Middle frontal gyrus (tissue), 1 donor: ENCODE measurements at regions not wholly inside any gene's neighbourhood (a gene's known extent, or its start where the extent isn't known, plus 50 kb on each side); places are given as distances from the start of the nearest gene placed in this dataset.
"Not testable (repeated sequence)": the region's sequence is repeated elsewhere in the genome, so short reads cannot be mapped to it uniquely, and the experiment has no call there.

Experiments
- DNase-seq: peaks from one replicate; pipeline ENCODE4 v3.0.0-alpha.2; 2015; ENCODE audit warnings: low spot score; ENCODE audit errors: extremely low spot score

DNA sequence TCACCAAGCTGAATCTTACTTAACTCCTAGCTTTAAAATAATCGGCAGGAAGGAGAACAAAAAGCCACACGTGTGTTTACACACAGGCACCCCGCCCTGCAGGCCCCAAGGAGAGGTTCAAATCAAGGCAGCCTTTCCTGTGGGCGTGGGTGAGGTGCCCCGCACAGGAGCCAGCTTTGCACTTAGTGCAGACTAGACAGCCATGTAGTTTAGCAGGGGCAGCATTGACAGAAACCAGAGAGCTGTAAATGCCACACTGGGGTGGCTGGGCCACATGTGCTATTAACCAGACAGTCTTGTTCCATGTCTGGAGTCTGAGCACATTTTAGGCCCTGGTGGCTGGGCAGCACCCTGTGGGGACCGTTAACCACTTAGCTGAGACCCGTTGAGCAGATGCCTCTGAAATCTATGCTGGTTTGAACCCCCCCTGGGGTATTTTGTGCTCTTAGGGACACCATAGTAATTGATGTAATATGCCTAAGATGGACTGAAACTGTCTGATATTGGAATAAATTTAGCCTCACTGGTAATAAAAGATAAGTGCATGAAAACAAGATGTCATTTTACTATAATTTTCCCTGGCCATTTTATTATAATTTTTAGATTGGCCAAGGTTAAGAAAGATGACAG, 106.4 kb upstream of the KCNG1 start:
- no peak for DNase-seq

DNA sequence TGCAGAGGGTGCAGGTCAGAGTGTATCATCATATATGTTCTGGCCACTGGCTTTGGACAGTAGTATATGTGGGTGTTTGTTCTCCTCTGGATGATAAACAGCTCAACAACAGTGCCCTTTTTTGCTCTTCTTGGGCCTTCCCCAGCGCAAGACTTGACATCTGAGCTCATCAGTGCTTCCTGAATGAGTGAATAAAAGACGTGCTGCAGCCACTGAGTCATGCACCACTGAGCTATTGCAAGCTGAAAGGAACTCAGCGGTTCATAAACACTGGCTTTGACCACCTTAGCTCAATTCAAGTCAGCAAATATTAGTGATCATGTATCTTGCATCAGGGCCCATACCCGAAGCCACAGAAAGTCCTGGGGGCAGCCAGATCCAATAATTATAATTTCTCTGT, 105.3 kb upstream of the KCNG1 start:
- DNase-seq = no peak

DNA sequence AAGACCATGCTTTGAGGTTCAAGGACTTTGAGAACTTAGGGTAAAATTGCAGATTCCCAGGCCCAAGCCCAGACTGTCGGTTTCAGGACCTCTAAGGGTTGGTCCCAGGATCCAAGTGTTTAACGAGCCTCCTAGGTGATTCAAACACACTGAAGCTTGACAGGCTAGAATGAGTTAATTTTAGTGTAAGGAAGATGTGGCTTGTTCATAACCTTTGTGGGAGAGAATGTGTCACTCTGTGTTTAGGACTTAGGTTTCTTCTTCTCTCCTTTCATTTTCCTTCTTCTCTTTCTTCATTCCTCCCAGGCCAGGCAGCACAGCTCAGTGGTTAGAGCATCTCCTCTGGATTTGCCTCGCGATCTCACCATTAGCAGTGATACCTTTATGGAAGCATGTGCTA, 104.8 kb upstream of the KCNG1 start:
- DNase-seq = no peak

DNA sequence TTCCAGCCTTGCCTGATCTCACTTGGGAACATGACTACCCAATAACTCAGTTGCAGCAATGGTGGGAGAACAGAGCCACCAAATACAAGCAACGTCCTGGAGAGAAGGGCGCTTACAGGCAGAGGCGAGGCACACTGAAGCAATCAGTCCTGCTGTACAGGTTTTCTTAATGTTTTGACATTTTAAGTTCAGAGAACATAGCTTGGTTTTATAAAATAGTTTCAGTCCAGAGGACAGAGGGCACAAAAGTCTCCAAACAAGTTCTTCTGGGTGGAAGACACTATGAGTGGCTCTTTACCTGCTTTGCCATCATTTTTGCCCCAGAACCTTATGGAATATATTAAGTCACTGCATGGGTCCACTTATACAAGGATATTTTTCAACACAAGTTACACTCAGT, 103.4 kb upstream of the KCNG1 start:
- no peak for DNase-seq

DNA sequence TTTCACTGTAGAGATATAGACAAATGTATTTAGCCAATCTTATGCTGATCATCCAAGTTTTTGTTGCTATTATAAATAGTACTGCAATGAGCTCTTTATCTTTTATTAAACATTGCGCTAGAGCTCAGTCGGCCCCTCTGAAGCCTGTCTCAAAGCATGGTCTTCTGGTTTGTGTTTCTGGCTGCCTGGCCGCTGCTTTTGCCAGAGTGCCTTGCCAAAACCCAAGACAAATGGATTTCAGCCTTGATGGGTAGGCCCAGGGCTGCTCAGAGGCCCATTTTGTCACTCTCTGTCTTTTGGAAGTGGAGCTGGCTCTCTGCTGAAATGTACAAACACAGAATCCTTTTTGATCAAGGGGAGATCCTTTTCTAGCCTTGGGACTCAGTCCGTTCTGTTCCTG, 102.9 kb upstream of the KCNG1 start:
- no peak for DNase-seq

DNA sequence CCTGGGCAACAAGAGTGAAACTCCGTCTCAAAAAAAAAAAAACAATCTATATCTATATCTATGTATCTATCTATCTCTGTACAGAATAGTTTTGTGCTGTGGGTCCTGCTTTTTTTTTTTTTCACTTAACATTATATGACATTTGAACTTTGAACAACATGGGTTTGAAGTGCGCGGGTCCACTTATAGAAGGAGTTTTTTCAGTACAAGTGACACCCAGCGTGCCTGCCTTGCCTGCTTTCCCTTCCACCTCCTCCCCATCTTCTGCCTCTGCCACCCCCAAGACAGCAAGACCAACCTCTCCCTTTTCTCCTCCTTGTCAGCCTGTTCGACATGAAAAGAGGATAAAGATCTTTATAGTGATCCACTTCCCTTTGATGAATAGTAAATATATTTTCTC, 102.2 kb upstream of the KCNG1 start:
- no peak for DNase-seq

DNA sequence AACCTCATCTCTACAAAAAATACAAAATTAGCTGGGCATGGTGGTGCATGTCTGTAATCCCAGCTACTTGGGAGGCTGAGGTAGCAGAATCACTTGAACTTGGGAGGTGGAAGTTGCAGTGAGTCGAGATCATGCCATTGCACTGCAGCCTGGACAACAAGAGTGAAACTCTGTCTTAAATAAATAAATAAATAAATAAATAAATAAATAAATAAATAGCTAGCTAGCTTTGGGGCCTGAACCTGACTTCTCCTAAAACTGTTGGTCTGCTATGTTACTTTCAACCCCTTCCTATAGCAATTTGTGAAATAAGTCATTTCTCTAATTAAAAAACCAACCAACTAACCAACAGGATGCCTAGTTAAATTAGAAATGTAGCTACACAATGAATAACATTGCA, 101.0 kb upstream of the KCNG1 start:
- not testable (repeated sequence) for DNase-seq

DNA sequence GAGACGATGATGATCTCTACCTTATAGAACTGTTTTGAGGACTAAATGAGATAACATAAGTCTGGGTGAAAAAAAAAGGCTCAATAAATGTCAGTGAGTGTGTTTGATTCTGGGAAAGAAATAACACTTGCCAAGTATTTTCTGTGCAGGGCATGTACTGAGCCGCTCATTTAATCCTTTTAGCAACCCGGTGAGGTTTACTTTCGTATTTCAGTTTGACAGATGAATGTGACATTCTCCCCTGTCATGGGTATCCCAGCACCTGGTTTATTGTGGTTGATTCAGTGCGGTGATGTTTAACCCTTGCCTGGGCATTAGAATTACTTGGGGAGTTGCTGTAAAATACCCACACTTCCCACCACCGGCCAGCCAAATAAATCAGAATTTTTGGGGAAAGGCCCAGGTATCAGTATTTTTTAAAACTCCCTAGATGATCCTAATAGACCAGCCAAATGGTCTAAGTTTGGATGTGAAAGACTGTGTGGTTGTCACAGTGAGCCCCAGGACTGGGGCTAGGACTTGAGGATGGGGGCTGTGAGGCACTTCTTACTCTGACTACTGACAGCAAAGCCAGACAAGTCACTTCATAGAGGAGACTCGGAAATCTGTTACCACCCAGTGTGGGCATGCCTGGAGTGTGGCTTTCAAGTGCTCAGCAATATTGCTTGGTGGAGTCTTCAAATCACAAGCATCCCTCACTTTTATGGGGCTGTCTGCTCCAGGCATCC, 100.2 kb upstream of the KCNG1 start:
- DNase-seq = no peak

DNA sequence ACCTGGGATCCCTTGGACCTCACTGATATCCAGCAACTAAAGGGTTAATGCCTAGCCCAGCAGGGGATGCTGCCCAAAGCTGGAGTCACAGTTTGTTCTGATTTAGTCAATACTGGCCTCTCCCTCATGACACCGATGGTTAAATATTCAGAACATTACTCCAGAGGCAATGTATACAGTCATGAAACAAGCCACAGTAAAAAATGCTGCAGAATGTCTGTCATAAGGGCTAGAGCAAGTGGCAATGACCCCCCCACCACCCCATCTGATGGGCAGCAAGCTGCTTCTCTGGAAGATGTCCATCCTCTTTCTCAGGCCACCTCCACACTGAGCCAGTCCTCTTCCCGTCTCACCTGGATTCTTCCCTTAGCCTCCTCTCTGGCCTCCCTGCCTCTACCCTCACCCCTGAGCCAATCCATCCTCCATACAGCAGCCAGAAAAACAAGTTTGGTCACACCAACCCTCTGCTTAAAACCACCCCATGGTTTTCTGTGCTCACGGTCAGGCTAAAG, 99.0 kb upstream of the KCNG1 start:
- no peak for DNase-seq

DNA sequence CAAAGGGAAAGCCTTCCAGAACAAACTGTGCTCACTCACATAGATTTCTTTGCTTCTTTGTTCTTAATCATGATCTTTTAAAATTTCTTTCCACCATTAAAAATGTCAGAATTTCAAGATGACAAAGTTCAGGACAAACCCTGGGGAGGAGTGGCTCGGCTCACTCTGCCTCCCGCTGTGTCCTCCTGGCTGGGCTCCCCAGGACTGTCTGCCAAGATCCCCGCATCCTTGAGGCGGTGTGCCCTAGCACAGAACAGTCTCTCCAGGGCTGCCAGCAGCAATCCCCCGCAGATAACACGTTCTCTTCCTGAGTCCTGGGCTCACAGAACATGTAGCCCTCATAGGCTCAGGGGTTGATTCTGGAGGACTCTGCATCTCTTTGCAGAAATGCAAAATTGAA, 98.4 kb upstream of the KCNG1 start:
- DNase-seq = no peak

DNA sequence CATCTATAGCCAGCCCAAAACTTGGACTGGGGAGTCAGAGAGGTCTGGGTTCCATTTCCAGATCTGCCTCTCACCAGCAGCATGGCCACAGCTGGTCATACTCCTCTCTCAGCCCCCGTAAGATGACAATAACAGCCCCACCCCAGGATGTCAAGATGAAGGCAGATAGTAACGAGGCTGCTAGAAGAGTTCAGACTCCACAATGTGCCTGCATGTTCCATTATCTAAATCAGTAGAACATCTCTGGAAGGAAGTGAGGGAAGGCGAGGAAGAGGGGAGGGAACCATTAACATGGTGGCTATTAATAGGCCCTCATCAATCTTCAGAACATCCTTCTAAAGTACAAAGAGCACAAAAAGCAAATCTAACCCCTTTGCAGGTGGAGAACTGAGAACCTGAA, 98.0 kb upstream of the KCNG1 start:
- DNase-seq = no peak

DNA sequence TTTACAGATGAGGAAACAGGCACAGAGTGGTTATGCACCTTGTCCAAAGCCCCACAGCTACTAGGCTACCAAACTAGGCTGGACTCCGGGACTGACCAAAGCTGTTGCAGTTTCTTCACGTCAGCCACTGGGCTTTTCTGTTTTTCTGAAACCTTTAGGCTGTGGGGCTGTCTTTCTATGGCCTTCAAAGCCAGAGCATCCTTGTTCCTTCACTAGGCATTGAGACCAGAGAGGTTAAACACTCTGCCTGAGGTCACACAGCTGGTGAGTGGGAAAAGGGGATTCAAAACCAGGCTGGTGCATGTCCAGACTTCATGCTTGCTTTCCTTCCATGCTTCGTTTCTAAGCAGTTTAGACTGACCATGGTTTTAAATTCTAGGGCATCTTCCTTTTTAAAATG, 97.5 kb upstream of the KCNG1 start:
- no peak for DNase-seq

DNA sequence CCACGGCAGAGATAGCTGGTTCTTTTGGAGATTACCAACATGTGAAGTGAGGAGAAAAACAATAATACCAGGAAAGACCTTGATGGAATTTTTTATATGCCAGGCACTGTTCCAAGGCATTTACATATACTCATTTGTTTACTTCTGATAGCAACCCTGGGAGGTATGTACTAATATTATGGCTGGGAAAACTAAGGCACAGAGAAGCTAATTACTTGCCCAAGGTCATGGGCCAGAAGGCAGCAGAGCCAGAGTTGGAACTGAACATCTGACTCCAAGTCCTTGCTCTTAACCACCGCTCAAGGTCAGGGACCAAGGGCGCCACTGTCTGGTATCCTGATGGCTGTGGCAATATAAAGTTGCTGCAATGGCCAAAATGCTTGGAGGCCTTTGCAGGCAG, 97.0 kb upstream of the KCNG1 start:
- no peak for DNase-seq

DNA sequence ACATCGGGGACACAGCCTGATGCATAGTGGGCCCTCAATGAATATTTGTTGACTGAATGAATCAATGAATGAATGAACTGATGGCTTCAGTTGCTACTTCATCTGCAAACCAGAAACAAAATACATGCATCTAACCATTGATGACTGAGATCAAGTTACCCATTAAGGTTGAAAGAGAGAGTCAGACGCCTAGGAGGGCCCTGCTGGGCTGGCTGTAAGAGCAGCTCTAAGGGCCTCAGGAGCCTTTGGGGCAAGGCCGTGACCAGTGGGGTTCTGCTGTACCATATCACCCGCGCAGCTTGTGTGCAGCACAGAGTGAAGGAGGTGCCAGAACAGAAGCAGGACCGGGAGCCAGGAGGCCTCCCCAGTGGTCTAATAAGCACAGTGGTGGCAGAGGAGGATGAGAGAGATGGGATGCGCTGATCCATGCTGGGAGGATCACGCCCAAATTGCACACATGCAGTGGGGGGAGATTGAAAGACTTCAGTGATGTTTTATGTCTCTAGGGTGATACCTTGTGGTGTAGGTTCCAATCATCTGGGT, 96.1 kb upstream of the KCNG1 start:
- no peak for DNase-seq

DNA sequence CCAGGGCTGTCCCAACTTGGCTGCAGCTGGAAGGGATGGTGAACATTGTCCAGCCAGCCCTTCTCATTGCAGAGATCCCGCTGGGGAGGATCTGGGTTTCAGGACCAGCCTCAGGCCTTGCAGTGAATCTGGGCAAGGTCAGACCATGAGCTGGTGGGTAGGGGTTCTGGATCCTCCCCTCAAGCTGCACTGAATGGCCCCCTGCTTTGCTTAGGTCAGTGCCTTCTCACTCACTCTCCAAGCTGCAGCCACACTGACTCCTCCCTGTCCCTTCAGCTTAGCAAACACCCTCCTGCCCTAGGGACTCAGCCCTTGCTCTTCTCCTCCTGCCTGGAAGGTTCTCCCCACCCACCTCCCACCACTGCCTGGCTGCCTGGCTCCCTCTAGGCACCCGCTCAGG, 95.3 kb upstream of the KCNG1 start:
- no peak for DNase-seq

DNA sequence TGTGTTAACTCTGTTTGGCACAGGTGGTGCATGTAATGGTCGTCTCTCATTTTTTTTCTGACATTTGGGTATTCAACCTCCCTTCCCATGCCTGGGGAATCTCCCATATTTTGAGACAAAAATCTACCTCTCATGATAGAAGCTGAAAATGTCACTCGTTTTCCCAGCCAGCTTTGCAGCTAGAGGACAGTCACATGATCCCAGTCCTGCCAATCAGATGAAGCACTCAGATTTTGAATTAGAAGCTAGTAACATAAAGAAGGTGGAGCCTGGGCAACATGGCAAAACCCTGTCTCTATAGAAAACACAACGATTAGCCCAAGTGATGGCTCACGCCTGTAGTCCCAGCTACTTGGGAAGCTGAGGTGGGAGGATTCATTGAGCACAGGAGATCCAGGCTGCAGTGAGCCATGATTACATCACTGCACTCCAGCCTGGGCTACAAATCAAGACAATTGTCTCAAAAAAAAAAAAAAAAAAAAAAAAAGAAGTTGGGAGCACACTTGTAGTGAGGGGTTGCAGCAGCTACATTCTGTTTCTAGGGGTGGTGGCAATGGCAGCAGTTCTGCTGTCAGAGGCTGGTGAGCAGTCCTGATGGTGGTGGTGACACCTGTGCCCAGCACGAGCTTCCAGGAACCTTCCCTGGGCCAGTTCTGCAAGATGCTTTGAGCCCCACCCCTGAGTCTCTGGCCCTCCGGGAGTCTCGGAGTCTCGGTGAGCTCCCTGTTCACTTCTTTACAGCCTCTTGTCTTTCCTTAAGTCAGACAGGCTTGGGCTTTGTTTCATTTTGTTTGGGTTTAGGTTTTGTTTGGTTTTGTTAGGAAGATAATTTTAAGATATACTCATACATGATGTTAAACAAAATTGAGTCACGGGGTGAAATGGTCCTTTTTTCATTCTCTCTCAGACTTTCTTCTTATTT, 94.1 kb upstream of the KCNG1 start:
- no peak for DNase-seq

DNA sequence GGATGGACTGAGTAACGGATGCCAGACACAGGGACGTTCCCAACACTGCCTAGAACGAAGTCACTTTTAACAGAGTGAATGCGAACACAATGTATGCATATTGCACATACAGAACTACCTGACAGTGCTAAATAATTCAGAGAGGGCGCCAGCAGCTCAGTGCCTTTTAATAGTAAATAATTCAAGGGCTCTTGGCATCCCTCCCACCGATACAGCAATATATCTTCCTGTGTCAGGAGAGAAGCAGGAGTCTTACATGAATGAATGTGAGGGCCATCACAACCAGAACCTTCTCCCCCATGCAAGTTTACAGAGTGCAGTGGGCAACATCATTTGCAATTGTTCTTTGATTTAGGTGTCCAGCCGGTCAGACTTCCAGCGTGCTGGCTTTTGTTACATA, 88.4 kb upstream of the KCNG1 start:
- DNase-seq = no peak

DNA sequence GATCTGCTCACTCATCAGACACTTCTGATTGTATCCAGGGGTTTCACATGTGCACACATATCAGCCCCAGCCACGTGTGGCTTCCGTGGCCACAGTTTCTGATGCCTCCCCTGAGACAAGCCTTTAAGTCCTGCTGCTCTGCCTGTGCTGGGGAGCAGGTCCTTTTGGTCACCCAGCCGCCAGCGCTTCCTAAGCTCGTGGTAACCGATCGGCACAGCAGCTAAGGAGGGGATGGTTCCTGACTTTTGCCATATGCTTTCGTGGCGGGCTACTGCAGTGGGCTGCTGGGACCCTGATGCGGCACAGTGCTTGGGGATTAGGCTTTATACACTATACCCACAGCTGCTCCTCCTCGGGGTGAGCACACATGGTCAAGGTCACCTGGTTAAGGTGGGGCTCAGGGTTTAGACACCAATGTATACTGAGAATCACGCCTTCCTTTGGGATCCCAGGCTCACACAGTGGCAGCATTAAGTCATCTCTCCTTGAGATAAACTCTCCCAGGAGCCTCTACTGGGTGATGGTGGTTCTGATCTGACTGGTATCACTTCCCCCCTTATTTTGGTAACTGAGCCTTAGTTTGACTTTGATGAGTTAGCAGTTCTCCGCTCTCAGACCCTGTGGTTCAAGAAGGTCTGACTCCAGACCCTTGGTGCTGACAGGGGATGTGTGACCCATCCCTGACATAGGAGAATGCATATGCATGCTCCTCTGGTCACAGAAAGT, 85.9 kb upstream of the KCNG1 start:
- DNase-seq = no peak

DNA sequence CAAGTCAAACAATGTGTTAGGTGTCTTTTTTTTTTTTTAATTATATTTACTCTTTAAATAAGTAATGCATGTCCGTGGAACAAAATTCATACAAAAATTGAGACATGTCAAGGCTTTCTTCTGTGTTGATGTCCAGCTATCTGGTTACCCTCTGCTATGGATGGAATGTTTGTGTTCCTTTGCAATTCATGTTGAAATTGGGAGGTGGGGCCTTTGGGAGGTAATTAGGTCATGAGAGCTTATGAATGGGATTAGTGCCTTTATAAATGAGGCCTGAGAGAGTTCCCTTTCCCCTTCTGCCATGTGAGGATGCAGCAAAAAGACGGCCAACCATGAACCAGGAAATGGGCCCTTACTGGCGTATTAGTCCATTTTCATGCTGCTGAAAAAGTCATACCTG, 83.1 kb upstream of the KCNG1 start:
- DNase-seq = no peak

DNA sequence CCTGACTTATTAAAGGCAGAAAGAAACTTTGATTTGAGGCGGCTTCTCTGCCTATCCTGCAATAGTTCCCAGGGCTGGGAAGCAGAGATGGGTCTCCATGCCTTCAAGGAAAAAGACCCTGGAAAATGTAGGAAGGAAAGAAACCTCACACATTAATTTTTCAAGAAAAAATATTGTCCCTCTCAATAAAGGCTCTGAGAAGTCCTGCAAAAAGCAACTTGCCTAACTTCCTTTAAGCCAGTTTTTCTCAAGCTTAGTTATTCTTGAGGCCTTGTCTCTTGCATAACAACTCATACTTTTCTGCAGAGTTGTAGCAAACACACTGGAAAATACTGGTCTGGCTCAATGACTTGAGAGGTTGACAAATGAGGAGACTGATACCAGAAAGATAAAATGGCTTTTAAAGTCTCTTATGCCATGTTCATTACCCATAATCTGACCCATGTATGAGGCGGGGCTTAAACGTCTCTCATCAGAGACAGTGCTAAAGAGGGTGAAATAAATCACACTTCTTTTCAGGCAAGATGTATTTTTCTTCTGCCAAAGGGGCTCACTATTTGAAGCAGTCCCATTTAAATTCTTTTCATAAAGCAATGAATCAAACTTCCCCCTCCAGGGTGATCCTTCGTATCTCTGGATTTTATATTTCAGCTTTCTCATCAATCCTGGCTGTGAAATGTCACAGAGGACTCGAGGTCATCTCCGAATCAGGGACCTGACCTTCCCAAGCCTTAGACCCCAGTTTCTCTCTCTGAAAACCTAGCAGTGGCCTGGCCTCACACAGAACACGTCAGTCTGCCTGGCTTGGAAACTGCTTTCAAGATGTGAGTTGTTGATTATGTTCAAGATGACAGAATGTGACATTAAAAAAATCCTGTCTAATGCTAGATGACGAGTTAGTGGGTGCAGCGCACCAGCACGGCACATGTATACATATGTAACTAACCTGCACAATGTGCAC, 82.3 kb upstream of the KCNG1 start:
- no peak for DNase-seq
